DND-41 (cell line): ENCODE measurements at regions not wholly inside any gene's neighbourhood (a gene's known extent, or its start where the extent isn't known, plus 50 kb on each side); places are given as distances from the start of the nearest gene placed in this dataset.

ENCODE experiments used
- ATAC-seq: fragments of 200-7000 bp; cut with Tn5 transposase; 3 replicates; pipeline ENCODE4 v1.9.1; 2021; ENCODE audit warnings: low read depth; ENCODE audit not compliant: insufficient read depth
- DNase-seq: peaks from one replicate; pipeline ENCODE4 v3.0.0-alpha.2; 2020
- H2AFZ ChIP-seq: 2 replicates; pipeline ENCODE4 v1.6.0; 2012; ENCODE audit warnings: low read depth, low read length
- H3K27ac ChIP-seq: 2 replicates; pipeline ENCODE4 v1.5.1; 2012; ENCODE audit warnings: low read length, inconsistent platforms
- H3K27me3 ChIP-seq: fragments of 200-600 bp; sonication (generic); 2 replicates; pipeline ENCODE4 v1.6.0; 2012; ENCODE audit warnings: low read length, mild to moderate bottlenecking, inconsistent platforms; ENCODE audit not compliant: insufficient read depth, poor library complexity
- H3K36me3 ChIP-seq: 2 replicates; pipeline ENCODE4 v1.5.1; 2012; ENCODE audit warnings: low read length, inconsistent platforms; ENCODE audit not compliant: insufficient read depth
- H3K4me1 ChIP-seq: 2 replicates; pipeline ENCODE4 v1.5.1; 2012; ENCODE audit warnings: mild to moderate bottlenecking, low read length; ENCODE audit not compliant: insufficient read depth
- H3K4me2 ChIP-seq: 2 replicates; pipeline ENCODE4 v1.6.0; 2012; ENCODE audit warnings: mild to moderate bottlenecking, moderate library complexity, low read length, inconsistent platforms; ENCODE audit not compliant: insufficient read depth
- H3K4me3 ChIP-seq, 2 experiments: fragments of 200-600 bp in 1 of 2; shearing (Covaris generic) in 1 of 2; 2 replicates each; pipeline ENCODE4 v1.5.1; 2012 to 2016; ENCODE audit warnings: inconsistent platforms in 2 of 2, low read length in 2 of 2, mild to moderate bottlenecking in 2 of 2, low read depth in 1 of 2, moderate library complexity in 1 of 2
- H3K79me2 ChIP-seq: 2 replicates; pipeline ENCODE4 v1.6.0; 2012; ENCODE audit warnings: low read length, inconsistent platforms; ENCODE audit not compliant: insufficient read depth
- H3K9ac ChIP-seq: 2 replicates; pipeline ENCODE4 v1.6.0; 2012; ENCODE audit warnings: low read depth, mild to moderate bottlenecking, inconsistent platforms, low read length, moderate library complexity
- H3K9me3 ChIP-seq: 2 replicates; pipeline ENCODE4 v1.5.1; 2012; ENCODE audit warnings: low read length, moderate library complexity, mild to moderate bottlenecking, inconsistent platforms; ENCODE audit not compliant: insufficient read depth, severe bottlenecking
- H4K20me1 ChIP-seq: 2 replicates; pipeline ENCODE4 v1.6.0; 2012; ENCODE audit warnings: low read length; ENCODE audit not compliant: insufficient read depth
- CTCF ChIP-seq: IDR thresholded peaks from 2 replicates; pipeline ENCODE4 v1.5.1; 2012; ENCODE audit warnings: borderline replicate concordance, low read length, moderate library complexity, mild to moderate bottlenecking; ENCODE audit not compliant: poor library complexity, severe bottlenecking; ENCODE audit errors: extremely low read depth
- EZH2 ChIP-seq: IDR thresholded peaks from 3 replicates; pipeline ENCODE4 v1.6.1; 2012; ENCODE audit warnings: borderline replicate concordance, low read depth, mild to moderate bottlenecking, moderate library complexity, low read length, inconsistent platforms; ENCODE audit not compliant: severe bottlenecking

- no peak for TF ChIP-seq CTCF
- no peak for TF ChIP-seq EZH2
- H2AFZ ChIP-seq = no peak overlapping the region
- no peaks in the 10 kb centered on the region for H3K4me1 ChIP-seq
- H3K9me3 ChIP-seq = no peaks in the 10 kb centered on the region
- no peak overlapping the region for H3K9ac ChIP-seq
- peaks cover 37% of the 10 kb centered on the region for H3K27me3 ChIP-seq
- H3K4me2 ChIP-seq = no peak overlapping the region
- DNase-seq (no peak), ATAC-seq (no peak)
- H3K27ac ChIP-seq = no peak overlapping the region
- H3K36me3 ChIP-seq = no peaks in the 10 kb centered on the region
- no peaks in the 10 kb centered on the region for H3K79me2 ChIP-seq
- H3K4me3 ChIP-seq = no peak overlapping the region
- H4K20me1 ChIP-seq = no peaks in the 10 kb centered on the region; the same call in 1 of the 2 replicates
Observed at GRCh38 chr10:69744971-69745370, 56.7 kb upstream of the COL13A1 start.

GRCh38 chr10:69745698-69746097 lies 56.0 kb upstream of the COL13A1 start:
- H3K4me2 ChIP-seq = no peak overlapping the region
- H3K4me3 ChIP-seq = no peak overlapping the region
- H3K4me1 ChIP-seq = no peaks in the 10 kb centered on the region
- H3K36me3 ChIP-seq = no peaks in the 10 kb centered on the region
- no peak for TF ChIP-seq CTCF
- TF ChIP-seq EZH2 = no peak
- no peaks in the 10 kb centered on the region for H3K9me3 ChIP-seq
- DNase-seq = no peak
- no peaks in the 10 kb centered on the region for H3K79me2 ChIP-seq
- H2AFZ ChIP-seq = no peak overlapping the region
- no peaks in the 10 kb centered on the region; the same call in 1 of the 2 replicates for H4K20me1 ChIP-seq
- no peak overlapping the region for H3K27ac ChIP-seq
- peaks cover 43% of the 10 kb centered on the region for H3K27me3 ChIP-seq
- no peak for ATAC-seq
- no peak overlapping the region for H3K9ac ChIP-seq

GRCh38 chr10:69747179-69747578 lies 54.5 kb upstream of the COL13A1 start:
- Histone ChIP-seq H3K4me2 (no peak overlapping the region), H3K4me3 (no peak overlapping the region), H3K4me1 (no peaks in the 10 kb centered on the region), H3K9me3 (no peaks in the 10 kb centered on the region), H3K9ac (no peak overlapping the region), H2AFZ (no peak overlapping the region), H4K20me1 (no peaks in the 10 kb centered on the region), H3K79me2 (no peaks in the 10 kb centered on the region), H3K27me3 (peaks cover 40% of the 10 kb centered on the region), H3K36me3 (no peaks in the 10 kb centered on the region), H3K27ac (no peak overlapping the region)
- TF ChIP-seq CTCF = no peak
- ATAC-seq (no peak), DNase-seq (no peak)

GRCh38 chr10:69748621-69749020 lies 53.1 kb upstream of the COL13A1 start:
- Histone ChIP-seq H3K4me3 (no peak overlapping the region), H3K4me2 (no peak overlapping the region), H3K36me3 (no peaks in the 10 kb centered on the region), H3K27ac (no peak overlapping the region), H3K27me3 (peaks cover 36% of the 10 kb centered on the region), H3K9ac (no peak overlapping the region), H4K20me1 (no peaks in the 10 kb centered on the region), H3K9me3 (no peaks in the 10 kb centered on the region), H3K79me2 (no peaks in the 10 kb centered on the region), H3K4me1 (no peaks in the 10 kb centered on the region), H2AFZ (no peak overlapping the region)
- TF ChIP-seq EZH2 (no peak), CTCF (no peak)
- no peak for ATAC-seq
- no peak for DNase-seq
